HG02763 (cell line): ENCODE measurements at regions not wholly inside any gene's neighbourhood (a gene's known extent, or its start where the extent isn't known, plus 50 kb on each side); places are given as distances from the start of the nearest gene placed in this dataset.

Experiments used
- ATAC-seq: cut with Tn5 transposase; IDR thresholded peaks from one replicate; pipeline ENCODE4 v1.9.1; 2021; ENCODE audit warnings: mild to moderate bottlenecking, moderate library complexity; ENCODE audit not compliant: unreplicated experiment

GRCh38 chr7:47691988-47692387 is 110.1 kb upstream of the TNS3 start:
- ATAC-seq, result no peak

GRCh38 chr7:47690902-47691558 is 109.1 kb upstream of the TNS3 start:
- no peak for ATAC-seq

- ATAC-seq, result no peak
These were observed 107.6 kb upstream of the TNS3 start for GRCh38 chr7:47689558-47689957.

GRCh38 chr7:47688311-47689100 is 106.6 kb upstream of the TNS3 start:
- ATAC-seq, result no peak

- ATAC-seq, result no peak
These were observed 103.9 kb upstream of the TNS3 start for GRCh38 chr7:47685712-47686376.

GRCh38 chr7:47685151-47685550 is 103.2 kb upstream of the TNS3 start:
- ATAC-seq, result no peak

GRCh38 chr7:47684728-47685127 is 102.8 kb upstream of the TNS3 start:
- no peak for ATAC-seq

GRCh38 chr7:47683485-47683898 is 101.6 kb upstream of the TNS3 start:
- no peak for ATAC-seq

GRCh38 chr7:47682874-47683273 is 101.0 kb upstream of the TNS3 start:
- ATAC-seq, result no peak

- ATAC-seq, result no peak
These were observed 99.4 kb upstream of the TNS3 start for GRCh38 chr7:47681249-47681810.

- no peak for ATAC-seq
These were observed 96.9 kb upstream of the TNS3 start for GRCh38 chr7:47678641-47679380.

GRCh38 chr7:47677664-47678063 is 95.8 kb upstream of the TNS3 start:
- no peak for ATAC-seq

GRCh38 chr7:47677093-47677492 is 95.2 kb upstream of the TNS3 start:
- ATAC-seq, result no peak

- ATAC-seq, result no peak
These were observed 91.1 kb upstream of the TNS3 start for GRCh38 chr7:47672977-47673381.

GRCh38 chr7:47672271-47672791 is 90.4 kb upstream of the TNS3 start:
- no peak for ATAC-seq

GRCh38 chr7:47671358-47671757 is 89.4 kb upstream of the TNS3 start:
- no peak for ATAC-seq

- ATAC-seq, result peak; percentile 81
These were observed 88.8 kb upstream of the TNS3 start for GRCh38 chr7:47670729-47671128.

- ATAC-seq, result no peak
These were observed 88.0 kb upstream of the TNS3 start for GRCh38 chr7:47669901-47670384.

- peak; percentile 79 for ATAC-seq
These were observed 87.4 kb upstream of the TNS3 start for GRCh38 chr7:47669178-47669891.
